ENCODE measurements at regions not wholly inside any gene's neighbourhood (a gene's known extent, or its start where the extent isn't known, plus 50 kb on each side); places are given as distances from the start of the nearest gene placed in this dataset.
"Not testable (repeated sequence)": the region's sequence is repeated elsewhere in the genome, so short reads cannot be mapped to it uniquely, and the experiment has no call there.

DNA sequence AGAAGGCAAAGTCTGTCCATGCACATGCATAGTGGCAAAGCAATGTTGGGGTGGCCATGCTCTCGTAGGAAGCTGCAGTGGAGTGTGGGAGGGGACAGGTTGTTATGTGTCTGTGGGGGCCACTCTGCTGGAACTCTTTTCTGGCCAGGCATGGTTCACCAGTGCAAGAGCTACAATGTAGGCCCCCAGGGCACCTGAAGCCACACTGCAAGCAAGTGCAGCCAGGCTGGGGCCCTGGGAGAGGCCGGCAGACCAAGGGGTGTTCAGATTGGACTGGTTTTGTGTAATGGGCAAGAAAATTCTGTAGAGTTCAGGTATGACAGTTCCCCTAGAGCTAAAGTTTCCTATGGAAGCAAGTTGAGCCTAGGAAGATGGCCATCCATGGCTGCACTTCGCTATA is 97.0 kb upstream of the ZC4H2 start:
- TF ChIP-seq JUNB (IDR thresholded peaks at IDR 0.05) (no peak), RAD21 (conservative IDR thresholded peaks at IDR 0.05 in 1 of 2, IDR thresholded peaks at IDR 0.05 in 1 of 2) (no peak), SMC3 (IDR thresholded peaks at IDR 0.05) (no peak), ZSCAN20 (CRISPR knock-in tag; IDR thresholded peaks at IDR 0.05) (no peak), HDAC2 (IDR thresholded peaks at IDR 0.05) (no peak), NR3C1 (IDR thresholded peaks at IDR 0.05) (no peak), BHLHE40 (IDR thresholded peaks at IDR 0.05; ENCODE audit: low read depth, low read length) (no peak), EHMT2 (IDR thresholded peaks at IDR 0.05; ENCODE audit: low read depth) (no peak), FOSB (CRISPR knock-in tag; IDR thresholded peaks at IDR 0.05) (no peak), CBX2 (IDR thresholded peaks at IDR 0.05; ENCODE audit: borderline replicate concordance, low read depth) (no peak), MAZ (IDR thresholded peaks at IDR 0.05; ENCODE audit: borderline replicate concordance, low read depth, low read length) (no peak), CHD4 (IDR thresholded peaks at IDR 0.05; ENCODE audit: borderline replicate concordance) (no peak), TP53 (CRISPR knock-in tag; IDR thresholded peaks at IDR 0.05) (no peak), CEBPB (IDR thresholded peaks at IDR 0.05) (no peak), POLR2A (IDR thresholded peaks at IDR 0.05; ENCODE audit: low read length) (no peak), POLR2AphosphoS2 (conservative IDR thresholded peaks at IDR 0.05; ENCODE audit: low read length) (no peak), HOXA7 (CRISPR knock-in tag; IDR thresholded peaks at IDR 0.05) (no peak)
- TF ChIP-seq, protein P1, sequence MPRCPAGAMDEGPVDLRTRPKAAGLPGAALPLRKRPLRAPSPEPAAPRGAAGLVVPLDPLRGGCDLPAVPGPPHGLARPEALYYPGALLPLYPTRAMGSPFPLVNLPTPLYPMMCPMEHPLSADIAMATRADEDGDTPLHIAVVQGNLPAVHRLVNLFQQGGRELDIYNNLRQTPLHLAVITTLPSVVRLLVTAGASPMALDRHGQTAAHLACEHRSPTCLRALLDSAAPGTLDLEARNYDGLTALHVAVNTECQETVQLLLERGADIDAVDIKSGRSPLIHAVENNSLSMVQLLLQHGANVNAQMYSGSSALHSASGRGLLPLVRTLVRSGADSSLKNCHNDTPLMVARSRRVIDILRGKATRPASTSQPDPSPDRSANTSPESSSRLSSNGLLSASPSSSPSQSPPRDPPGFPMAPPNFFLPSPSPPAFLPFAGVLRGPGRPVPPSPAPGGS (IDR thresholded peaks at IDR 0.05) = no peak
- TF ChIP-seq, protein P2, sequence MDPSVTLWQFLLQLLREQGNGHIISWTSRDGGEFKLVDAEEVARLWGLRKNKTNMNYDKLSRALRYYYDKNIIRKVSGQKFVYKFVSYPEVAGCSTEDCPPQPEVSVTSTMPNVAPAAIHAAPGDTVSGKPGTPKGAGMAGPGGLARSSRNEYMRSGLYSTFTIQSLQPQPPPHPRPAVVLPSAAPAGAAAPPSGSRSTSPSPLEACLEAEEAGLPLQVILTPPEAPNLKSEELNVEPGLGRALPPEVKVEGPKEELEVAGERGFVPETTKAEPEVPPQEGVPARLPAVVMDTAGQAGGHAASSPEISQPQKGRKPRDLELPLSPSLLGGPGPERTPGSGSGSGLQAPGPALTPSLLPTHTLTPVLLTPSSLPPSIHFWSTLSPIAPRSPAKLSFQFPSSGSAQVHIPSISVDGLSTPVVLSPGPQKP (IDR thresholded peaks at IDR 0.05; ENCODE audit: low read depth, low read length) = no peak
- Histone ChIP-seq H3K27ac (no peak overlapping the region), H3K4me1 (no peaks in the 10 kb centered on the region), H3K4me3 (no peak overlapping the region), H3K9me3 (no peaks in the 10 kb centered on the region), H3K4me2 (no peak overlapping the region)
- ATAC-seq (no peak), FAIRE-seq (no peak), DNase-seq (ENCODE audit: low read depth in 1 of 2, low spot score in 1 of 2) (no peak)
- WGBS (ENCODE audit: missing lambda C conversion rate) = 0% methylated on average over 2 of the region's 3 CpGs
- CTCF ChIA-PET = interaction anchor here (0.8 kb wide), 1 partner anchor 20 kb away, joined by 3 read pairs; no protein-coding TSS in a partner anchor
- POLR2A ChIA-PET = no interaction called here

DNA sequence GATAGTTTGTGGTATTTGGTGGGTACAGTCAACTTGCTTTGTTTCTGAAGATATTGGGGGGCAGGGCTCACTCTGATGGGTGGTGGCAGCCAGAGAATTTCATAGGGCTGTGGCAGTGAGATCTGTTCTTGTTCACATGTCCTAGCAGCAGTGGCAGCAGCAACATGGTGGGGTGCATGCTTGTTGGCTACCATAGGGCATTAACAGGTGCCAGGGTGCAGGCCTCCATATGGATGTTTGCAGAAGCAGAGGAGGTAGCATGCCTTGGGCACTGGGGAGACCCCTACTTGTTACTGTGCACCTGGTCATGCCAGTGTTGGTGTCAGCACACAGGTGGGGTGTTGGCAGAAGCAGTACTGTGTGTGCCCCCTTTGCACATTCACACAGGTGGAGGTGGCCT is 96.3 kb upstream of the ZC4H2 start:
- H3K9me3 ChIP-seq = no peaks in the 10 kb centered on the region
- POLR2A ChIA-PET = no interaction called here
- DNase-seq (ENCODE audit: low read depth in 1 of 2, low spot score in 1 of 2) (no peak), ATAC-seq (no peak), FAIRE-seq (no peak)
- H3K4me1 ChIP-seq = no peaks in the 10 kb centered on the region
- TF ChIP-seq ZFP36 (IDR thresholded peaks at IDR 0.05; ENCODE audit: borderline replicate concordance, partially characterized antibody) (no peak), FOXS1 (CRISPR knock-in tag; IDR thresholded peaks at IDR 0.05) (no peak), CBX2 (IDR thresholded peaks at IDR 0.05; ENCODE audit: borderline replicate concordance, low read depth) (no peak)
- H3K4me2 ChIP-seq = no peak overlapping the region
- no peak overlapping the region for H3K27ac ChIP-seq
- CTCF ChIA-PET = no interaction called here
- no peak overlapping the region for H3K4me3 ChIP-seq

DNA sequence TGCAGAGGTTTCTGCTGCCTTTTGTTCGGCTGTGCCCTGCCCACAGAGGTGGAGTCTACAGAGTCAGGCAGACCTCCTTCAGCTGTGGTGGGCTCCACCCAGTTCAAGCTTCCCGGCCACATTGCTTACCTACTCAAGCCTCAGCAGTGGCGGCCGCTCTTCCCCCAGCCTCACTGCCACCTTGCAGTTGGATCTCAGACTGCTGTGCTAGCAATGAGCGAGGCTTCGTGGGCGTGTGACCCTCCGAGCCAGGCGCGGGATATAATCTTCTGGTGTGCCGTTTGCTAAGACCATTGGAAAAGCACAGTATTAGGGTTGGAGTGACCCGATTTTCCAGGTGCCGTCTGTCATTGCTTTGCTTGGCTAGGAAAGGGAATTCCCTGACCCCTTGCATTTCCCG is 82.4 kb upstream of the ZC4H2 start:
- DNase-seq (ENCODE audit: low read depth in 1 of 2, low spot score in 1 of 2); H3K4me1 ChIP-seq; POLR2A ChIA-PET; FAIRE-seq; H3K27ac ChIP-seq; H3K4me2 ChIP-seq; H3K4me3 ChIP-seq; H3K9me3 ChIP-seq; ATAC-seq: not testable (repeated sequence)
- 38% methylated on average over 8 of the region's 14 CpGs for WGBS (ENCODE audit: missing lambda C conversion rate)
- CTCF ChIA-PET = interaction anchor here (0.7 kb wide), 1 partner anchor 964 kb away, joined by 3 read pairs; no protein-coding TSS in a partner anchor

DNA sequence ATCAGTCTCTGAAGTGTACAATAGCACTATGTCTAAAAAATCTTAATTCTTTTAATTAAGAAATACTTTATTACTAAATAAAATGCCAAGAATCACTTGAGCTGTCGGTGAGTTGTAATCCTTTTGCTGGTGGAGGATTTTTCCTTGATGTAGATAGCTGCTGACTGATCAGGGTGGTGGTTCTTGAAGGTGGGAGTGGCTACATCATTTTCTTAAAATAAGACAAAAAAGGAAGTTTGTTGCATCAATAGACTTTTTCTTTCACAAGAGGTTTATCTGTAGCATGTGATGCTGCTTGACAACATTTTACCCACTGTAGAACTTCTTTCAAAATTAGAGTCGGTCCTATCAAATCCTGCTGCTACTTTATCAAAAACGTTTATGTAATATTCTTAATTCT is 68.8 kb upstream of the ZC4H2 start:
- 0% methylated on average over 3 of the region's 3 CpGs for WGBS (ENCODE audit: missing lambda C conversion rate)
- POLR2A ChIA-PET = no interaction called here
- peak; percentile 13 for FAIRE-seq

More for the DNA sequence above, 68.8 kb upstream of the ZC4H2 start:
- H3K4me3 ChIP-seq = no peak overlapping the region
- H3K9me3 ChIP-seq = no peaks in the 10 kb centered on the region
- no peak for DNase-seq (ENCODE audit: low read depth in 1 of 2, low spot score in 1 of 2)
- no peaks in the 10 kb centered on the region for H3K4me1 ChIP-seq
- H3K4me2 ChIP-seq = no peak overlapping the region
- TF ChIP-seq, protein P3, sequence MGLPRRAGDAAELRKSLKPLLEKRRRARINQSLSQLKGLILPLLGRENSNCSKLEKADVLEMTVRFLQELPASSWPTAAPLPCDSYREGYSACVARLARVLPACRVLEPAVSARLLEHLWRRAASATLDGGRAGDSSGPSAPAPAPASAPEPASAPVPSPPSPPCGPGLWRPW (IDR thresholded peaks at IDR 0.05) = no peak
- TF ChIP-seq ZSCAN20 (CRISPR knock-in tag; IDR thresholded peaks at IDR 0.05) (no peak), RARB (CRISPR knock-in tag; IDR thresholded peaks at IDR 0.05) (no peak), ZFP36 (IDR thresholded peaks at IDR 0.05; ENCODE audit: borderline replicate concordance, partially characterized antibody) (no peak), JUNB (IDR thresholded peaks at IDR 0.05) (no peak), TFCP2L1 (CRISPR knock-in tag; IDR thresholded peaks at IDR 0.05) (no peak), ESRRA (IDR thresholded peaks at IDR 0.05; ENCODE audit: borderline replicate concordance, low read length) (no peak), HOXB5 (CRISPR knock-in tag; IDR thresholded peaks at IDR 0.05) (no peak), PHF8 (IDR thresholded peaks at IDR 0.05; ENCODE audit: borderline replicate concordance, low read depth) (no peak), EP300 (IDR thresholded peaks at IDR 0.05) (no peak), BHLHE40 (IDR thresholded peaks at IDR 0.05; ENCODE audit: low read depth, low read length) (no peak), NR3C1 (IDR thresholded peaks at IDR 0.05) (no peak), HOXA7 (CRISPR knock-in tag; IDR thresholded peaks at IDR 0.05) (no peak), KDM5A (IDR thresholded peaks at IDR 0.05) (no peak)
- TF ChIP-seq, protein P4, sequence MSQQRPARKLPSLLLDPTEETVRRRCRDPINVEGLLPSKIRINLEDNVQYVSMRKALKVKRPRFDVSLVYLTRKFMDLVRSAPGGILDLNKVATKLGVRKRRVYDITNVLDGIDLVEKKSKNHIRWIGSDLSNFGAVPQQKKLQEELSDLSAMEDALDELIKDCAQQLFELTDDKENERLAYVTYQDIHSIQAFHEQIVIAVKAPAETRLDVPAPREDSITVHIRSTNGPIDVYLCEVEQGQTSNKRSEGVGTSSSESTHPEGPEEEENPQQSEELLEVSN (IDR thresholded peaks at IDR 0.05; ENCODE audit: borderline replicate concordance, low read depth) = no peak
- no peak for ATAC-seq
- CTCF ChIA-PET = no interaction called here
- H3K27ac ChIP-seq = no peak overlapping the region
